Keratinocyte (primary cell): ENCODE measurements at regions not wholly inside any gene's neighbourhood (a gene's known extent, or its start where the extent isn't known, plus 50 kb on each side); places are given as distances from the start of the nearest gene placed in this dataset.

Source experiments
- EZH2 ChIP-seq: IDR thresholded peaks from one replicate; pipeline ENCODE4 v1.6.1; 2012; ENCODE audit warnings: inconsistent platforms, mild to moderate bottlenecking, low read length, moderate library complexity
- TF ChIP-seq, protein P1 (sequence below), 3 experiments: IDR thresholded peaks in 1 of 3; conservative IDR thresholded peaks in 1 of 3; optimal IDR thresholded peaks in 1 of 3; 2 replicates in 2 of 3; 3 replicates in 1 of 3; pipeline versions ENCODE3 to v1.5.1; 2011; ENCODE audit warnings: low read length in 3 of 3, mild to moderate bottlenecking in 3 of 3, moderate library complexity in 2 of 3, control low read depth in 1 of 3, inconsistent platforms in 1 of 3; ENCODE audit not compliant: insufficient read depth in 2 of 3; ENCODE audit errors: extremely low read depth in 1 of 3

DNA sequence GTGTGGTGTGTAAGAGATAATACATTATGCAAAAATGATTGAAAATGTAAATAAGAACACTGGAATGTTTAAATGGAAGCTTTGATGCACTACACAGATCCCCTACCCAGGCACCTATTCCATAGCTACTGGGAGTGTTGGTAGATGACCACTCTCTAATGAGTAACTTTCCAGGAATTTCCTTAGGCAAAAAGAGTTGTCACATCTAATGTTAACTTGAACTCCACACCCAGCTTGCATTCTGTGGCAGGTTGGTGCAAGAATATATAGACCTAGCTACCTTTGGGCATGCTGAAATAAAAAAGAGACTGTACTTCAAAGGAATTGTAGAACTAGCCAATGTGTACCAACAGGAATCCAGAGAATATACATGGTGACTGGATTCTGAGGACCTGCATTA, 1254.2 kb upstream of the EYS start:
- TF ChIP-seq, protein P1, sequence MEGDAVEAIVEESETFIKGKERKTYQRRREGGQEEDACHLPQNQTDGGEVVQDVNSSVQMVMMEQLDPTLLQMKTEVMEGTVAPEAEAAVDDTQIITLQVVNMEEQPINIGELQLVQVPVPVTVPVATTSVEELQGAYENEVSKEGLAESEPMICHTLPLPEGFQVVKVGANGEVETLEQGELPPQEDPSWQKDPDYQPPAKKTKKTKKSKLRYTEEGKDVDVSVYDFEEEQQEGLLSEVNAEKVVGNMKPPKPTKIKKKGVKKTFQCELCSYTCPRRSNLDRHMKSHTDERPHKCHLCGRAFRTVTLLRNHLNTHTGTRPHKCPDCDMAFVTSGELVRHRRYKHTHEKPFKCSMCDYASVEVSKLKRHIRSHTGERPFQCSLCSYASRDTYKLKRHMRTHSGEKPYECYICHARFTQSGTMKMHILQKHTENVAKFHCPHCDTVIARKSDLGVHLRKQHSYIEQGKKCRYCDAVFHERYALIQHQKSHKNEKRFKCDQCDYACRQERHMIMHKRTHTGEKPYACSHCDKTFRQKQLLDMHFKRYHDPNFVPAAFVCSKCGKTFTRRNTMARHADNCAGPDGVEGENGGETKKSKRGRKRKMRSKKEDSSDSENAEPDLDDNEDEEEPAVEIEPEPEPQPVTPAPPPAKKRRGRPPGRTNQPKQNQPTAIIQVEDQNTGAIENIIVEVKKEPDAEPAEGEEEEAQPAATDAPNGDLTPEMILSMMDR (optimal IDR thresholded peaks at IDR 0.05 in 1 of 3, IDR thresholded peaks at IDR 0.05 in 1 of 3, conservative IDR thresholded peaks at IDR 0.05 in 1 of 3; ENCODE audit: extremely low read depth in 1 of 3, insufficient read depth in 2 of 3, low read length in 3 of 3): no peak
- no peak for TF ChIP-seq EZH2
